Thyroid gland (tissue), 4 donors: ENCODE measurements at regions not wholly inside any gene's neighbourhood (a gene's known extent, or its start where the extent isn't known, plus 50 kb on each side); places are given as distances from the start of the nearest gene placed in this dataset.

Experiments
- POLR2A ChIP-seq, 2 donors: fragments of 450-650 bp; IDR thresholded peaks; one replicate each; pipeline ENCODE4 v1.6.1; 2017; ENCODE audit warnings: antibody characterized with exemption in 2 of 2, mild to moderate bottlenecking in 2 of 2, moderate library complexity in 1 of 2
- TF ChIP-seq, protein P1 (sequence below), 6 experiments: fragments of 200-600 bp in 3 of 6; fragments of 450-650 bp in 3 of 6; sonication (generic) in 3 of 6; IDR thresholded peaks; one replicate each; pipeline ENCODE4 v1.5.1; 2016 to 2019; ENCODE audit warnings: antibody characterized with exemption in 6 of 6, mild to moderate bottlenecking in 2 of 6, inconsistent platforms in 1 of 6, moderate library complexity in 1 of 6

DNA sequence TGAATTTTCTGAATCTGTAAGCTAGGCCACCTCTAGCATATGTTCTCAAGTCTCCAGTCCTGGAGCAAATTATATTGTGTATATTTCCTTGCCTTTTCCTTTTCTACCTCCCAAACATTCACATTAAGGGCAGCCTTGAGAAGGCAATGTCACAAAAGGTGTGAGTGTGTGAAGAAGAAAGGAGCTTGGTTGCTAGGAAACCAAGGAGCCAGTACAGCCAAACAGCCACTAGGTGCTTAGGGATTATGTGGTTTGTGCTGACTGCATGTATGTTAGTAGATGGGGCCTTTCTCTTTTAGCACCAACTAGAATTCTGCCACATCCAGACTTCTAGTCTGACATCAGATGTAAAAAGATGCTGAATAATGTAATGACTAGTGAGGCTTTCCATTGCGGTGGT is 118.8 kb upstream of the DAZL start:
- no peak for TF ChIP-seq POLR2A (IDR thresholded peaks at IDR 0.05)
- TF ChIP-seq, protein P1, sequence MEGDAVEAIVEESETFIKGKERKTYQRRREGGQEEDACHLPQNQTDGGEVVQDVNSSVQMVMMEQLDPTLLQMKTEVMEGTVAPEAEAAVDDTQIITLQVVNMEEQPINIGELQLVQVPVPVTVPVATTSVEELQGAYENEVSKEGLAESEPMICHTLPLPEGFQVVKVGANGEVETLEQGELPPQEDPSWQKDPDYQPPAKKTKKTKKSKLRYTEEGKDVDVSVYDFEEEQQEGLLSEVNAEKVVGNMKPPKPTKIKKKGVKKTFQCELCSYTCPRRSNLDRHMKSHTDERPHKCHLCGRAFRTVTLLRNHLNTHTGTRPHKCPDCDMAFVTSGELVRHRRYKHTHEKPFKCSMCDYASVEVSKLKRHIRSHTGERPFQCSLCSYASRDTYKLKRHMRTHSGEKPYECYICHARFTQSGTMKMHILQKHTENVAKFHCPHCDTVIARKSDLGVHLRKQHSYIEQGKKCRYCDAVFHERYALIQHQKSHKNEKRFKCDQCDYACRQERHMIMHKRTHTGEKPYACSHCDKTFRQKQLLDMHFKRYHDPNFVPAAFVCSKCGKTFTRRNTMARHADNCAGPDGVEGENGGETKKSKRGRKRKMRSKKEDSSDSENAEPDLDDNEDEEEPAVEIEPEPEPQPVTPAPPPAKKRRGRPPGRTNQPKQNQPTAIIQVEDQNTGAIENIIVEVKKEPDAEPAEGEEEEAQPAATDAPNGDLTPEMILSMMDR (IDR thresholded peaks at IDR 0.05) = no peak
